SK-N-SH (cell line): ENCODE measurements at regions not wholly inside any gene's neighbourhood (a gene's known extent, or its start where the extent isn't known, plus 50 kb on each side); places are given as distances from the start of the nearest gene placed in this dataset.

Experiments
- CTCF ChIA-PET: fragments of 300-600, 350-600 bp; formaldehyde crosslinking; extraction: SDS; loops from one replicate; lab custom pipeline; 2021; lab: Yijun Ruan, JAX
- POLR2A ChIA-PET: fragments of 350-600 bp; sonication (Branson Sonifier 250); formaldehyde crosslinking; extraction: SDS; loops from one replicate; lab custom pipeline; 2020; ENCODE audit warnings: antibody characterized with exemption, inconsistent platforms; lab: Yijun Ruan, JAX
- DNase-seq: peaks from one replicate; pipeline ENCODE4 v3.0.0; 2012
- H2AFZ ChIP-seq: fragments of 200-600 bp; sonication (generic); 2 replicates; pipeline ENCODE4 v1.8.1; 2016; ENCODE audit warnings: antibody characterized with exemption, mild to moderate bottlenecking, low read depth
- H3F3A ChIP-seq: fragments of 200-600 bp; sonication (generic); replicated peaks from 2 replicates; pipeline ENCODE3; 2016; ENCODE audit warnings: antibody characterized with exemption, mild to moderate bottlenecking; ENCODE audit not compliant: insufficient read depth
- H3K27ac ChIP-seq, 2 experiments: fragments of 200-500 bp in 1 of 2; fragments of 200-600 bp in 1 of 2; sonication (Bioruptor generic) in 1 of 2; sonication (generic), shearing (Covaris generic) in 1 of 2; 2 replicates each; pipeline versions ENCODE4 v1.5.1 to v1.6.1; 2014 to 2016; ENCODE audit warnings: low read depth in 2 of 2, inconsistent platforms in 1 of 2, low read length in 1 of 2, mild to moderate bottlenecking in 1 of 2, mixed read lengths in 1 of 2
- H3K27me3 ChIP-seq: fragments of 200-600 bp; sonication (generic), shearing (Covaris generic); 2 replicates; pipeline ENCODE4 v1.6.1; 2016; ENCODE audit warnings: mixed run types; ENCODE audit not compliant: insufficient read depth
- H3K36me3 ChIP-seq, 2 experiments: fragments of 200-500 bp in 1 of 2; fragments of 200-600 bp in 1 of 2; sonication (Bioruptor generic) in 1 of 2; sonication (generic) in 1 of 2; replicated peaks in 1 of 2; 2 replicates each; pipeline versions ENCODE3 to v1.5.1; 2014 to 2016; ENCODE audit warnings: low read length in 1 of 2, mild to moderate bottlenecking in 1 of 2; ENCODE audit not compliant: insufficient read depth in 2 of 2, control insufficient read depth in 1 of 2
- H3K4me1 ChIP-seq, 2 experiments: fragments of 200-500 bp in 1 of 2; fragments of 200-600 bp in 1 of 2; sonication (Bioruptor generic) in 1 of 2; sonication (generic), shearing (Covaris generic) in 1 of 2; 2 replicates each; pipeline versions ENCODE4 v1.5.1 to v1.6.1; 2014 to 2016; ENCODE audit warnings: low read depth in 1 of 2, low read length in 1 of 2, mixed run types in 1 of 2; ENCODE audit not compliant: insufficient read depth in 2 of 2, control insufficient read depth in 1 of 2
- H3K4me2 ChIP-seq: fragments of 200-600 bp; sonication (generic), shearing (Covaris generic); 2 replicates; pipeline ENCODE4 v1.6.1; 2017; ENCODE audit warnings: mixed run types
- H3K4me3 ChIP-seq, 2 experiments: fragments of 200-500 bp in 1 of 2; fragments of 200-600 bp in 1 of 2; sonication (Bioruptor generic) in 1 of 2; sonication (generic), shearing (Covaris generic) in 1 of 2; 2 replicates each; pipeline versions ENCODE4 v1.5.1 to v1.8.1; 2014 to 2016; ENCODE audit warnings: low read depth in 2 of 2, inconsistent platforms in 1 of 2, low read length in 1 of 2, mild to moderate bottlenecking in 1 of 2, mixed read lengths in 1 of 2, moderate library complexity in 1 of 2
- H3K79me2 ChIP-seq: fragments of 200-600 bp; sonication (generic); 2 replicates; pipeline ENCODE4 v1.8.1; 2017; ENCODE audit warnings: mild to moderate bottlenecking; ENCODE audit not compliant: insufficient read depth
- H3K9ac ChIP-seq: fragments of 200-600 bp; sonication (generic); 2 replicates; pipeline ENCODE4 v1.6.1; 2017; ENCODE audit warnings: mixed run types
- H3K9me2 ChIP-seq: fragments of 200-600 bp; sonication (generic); 2 replicates; pipeline ENCODE4 v1.6.1; 2017; ENCODE audit warnings: mixed run types
- H3K9me3 ChIP-seq: fragments of 200-600 bp; sonication (generic); 2 replicates; pipeline ENCODE4 v1.6.1; 2017; ENCODE audit warnings: mixed run types, mild to moderate bottlenecking, moderate library complexity
- H4K20me1 ChIP-seq: fragments of 200-600 bp; sonication (generic); 2 replicates; pipeline ENCODE4 v1.6.1; 2017; ENCODE audit warnings: mild to moderate bottlenecking, mixed run types; ENCODE audit not compliant: insufficient read depth
- CHD2 ChIP-seq: fragments of 150-350 bp; IDR thresholded peaks from 2 replicates; pipeline ENCODE4 v1.6.1; 2018; ENCODE audit warnings: low read length; ENCODE audit not compliant: partially characterized antibody
- CTCF ChIP-seq: fragments of 200-600 bp; sonication (generic); IDR thresholded peaks from 2 replicates; pipeline ENCODE4 v1.6.1; 2017; ENCODE audit warnings: antibody characterized with exemption, mild to moderate bottlenecking, moderate library complexity
- ELF1 ChIP-seq: IDR thresholded peaks from 2 replicates; pipeline ENCODE4 v1.4.0; 2012
- EZH2phosphoT487 ChIP-seq: fragments of 200-600 bp; sonication (generic); IDR thresholded peaks from 2 replicates; pipeline ENCODE4 v1.6.1; 2017; ENCODE audit warnings: low read depth, mixed run types, mild to moderate bottlenecking, antibody characterized with exemption, moderate library complexity, borderline replicate concordance
- FOSL2 ChIP-seq: IDR thresholded peaks from 2 replicates; pipeline ENCODE4 v1.4.0; 2012; ENCODE audit warnings: low read depth, mild to moderate bottlenecking, moderate library complexity, borderline replicate concordance
- FOXM1 ChIP-seq: IDR thresholded peaks from 2 replicates; pipeline ENCODE4 v1.4.0; 2012; ENCODE audit warnings: low read depth, mild to moderate bottlenecking
- JUND ChIP-seq: IDR thresholded peaks from 2 replicates; pipeline ENCODE4 v1.4.0; 2012
- MAX ChIP-seq: IDR thresholded peaks from 2 replicates; pipeline ENCODE4 v1.4.0; 2012; ENCODE audit warnings: low read depth
- MEF2A ChIP-seq: IDR thresholded peaks from 2 replicates; pipeline ENCODE4 v1.4.0; 2012; ENCODE audit warnings: low read depth, borderline replicate concordance
- NFIC ChIP-seq: IDR thresholded peaks from 2 replicates; pipeline ENCODE4 v1.4.0; 2012; ENCODE audit warnings: borderline replicate concordance
- RCOR1 ChIP-seq: fragments of 150-350 bp; IDR thresholded peaks from 2 replicates; pipeline ENCODE4 v1.6.1; 2017; ENCODE audit warnings: antibody characterized with exemption, low read length
- RFX5 ChIP-seq: IDR thresholded peaks from 2 replicates; pipeline ENCODE4 v1.6.1; 2012; ENCODE audit warnings: mild to moderate bottlenecking, improper control_type of control experiment, low read length
- RXRA ChIP-seq: IDR thresholded peaks from 2 replicates; pipeline ENCODE4 v1.4.0; 2012; ENCODE audit warnings: low read depth, mild to moderate bottlenecking, borderline replicate concordance
- SMC3 ChIP-seq: IDR thresholded peaks from 2 replicates; pipeline ENCODE4 v1.6.1; 2012; ENCODE audit warnings: low read depth, low read length, improper control_type of control experiment
- TEAD4 ChIP-seq: IDR thresholded peaks from 2 replicates; pipeline ENCODE4 v1.4.0; 2012; ENCODE audit warnings: mild to moderate bottlenecking, borderline replicate concordance; ENCODE audit not compliant: insufficient read depth
- USF1 ChIP-seq: IDR thresholded peaks from 2 replicates; pipeline ENCODE4 v1.4.0; 2012; ENCODE audit warnings: low read depth, borderline replicate concordance
- YY1 ChIP-seq: IDR thresholded peaks from 2 replicates; pipeline ENCODE4 v1.4.0; 2012; ENCODE audit warnings: low read depth, mild to moderate bottlenecking
- WGBS: methylation state at CpG from one replicate; pipeline ENCODE4 v1.1.6; 2017; ENCODE audit warnings: low lambda C conversion rate; 5-methylcytosine and 5-hydroxymethylcytosine counted together
- TF ChIP-seq, protein P1 (sequence below): IDR thresholded peaks from 2 replicates; pipeline ENCODE4 v1.6.1; 2012; ENCODE audit warnings: mild to moderate bottlenecking, low read depth, low read length, moderate library complexity

DNA sequence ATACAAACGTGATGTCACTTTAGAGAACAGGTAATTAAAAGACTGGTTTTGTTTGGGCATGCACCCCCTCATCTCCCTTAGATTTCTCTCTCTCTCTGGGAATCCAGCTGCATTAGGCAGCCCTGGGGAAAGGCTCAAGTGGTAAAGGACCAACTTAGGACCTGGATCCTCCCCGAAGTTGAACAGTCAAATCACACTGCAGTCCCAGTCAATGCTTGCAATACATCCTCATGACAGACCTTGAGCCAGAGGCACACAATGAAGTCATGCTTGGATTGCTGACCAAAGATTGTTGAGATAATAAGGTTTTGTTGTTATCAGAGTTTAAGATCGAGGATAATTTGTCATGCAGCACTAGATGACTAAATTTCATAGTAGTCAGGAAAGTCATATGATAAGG, 1285.8 kb upstream of the NCAM2 start:
- no peak for DNase-seq
- CTCF ChIA-PET, result no interaction called here
- H2AFZ ChIP-seq, result no peak overlapping the region
- TF ChIP-seq USF1 (no peak), FOSL2 (no peak), CHD2 (no peak), EZH2phosphoT487 (no peak), YY1 (no peak), JUND (no peak), MEF2A (no peak)
- no peak overlapping the region for H3K9ac ChIP-seq
- H3K79me2 ChIP-seq, result no peaks in the 10 kb centered on the region
- no peaks in the 10 kb centered on the region for H3K27me3 ChIP-seq
- WGBS, result 0% methylated on average over 3 of the region's 3 CpGs
- POLR2A ChIA-PET, result no interaction called here
- H3K4me3 ChIP-seq, result no peak overlapping the region
- no peaks in the 10 kb centered on the region for H4K20me1 ChIP-seq
- H3K36me3 ChIP-seq, result no peaks in the 10 kb centered on the region
- no peaks in the 10 kb centered on the region for H3K9me2 ChIP-seq
- no peaks in the 10 kb centered on the region; the same call in 1 of the 2 replicates for H3K9me3 ChIP-seq
- H3K4me2 ChIP-seq, result no peak overlapping the region
- H3F3A ChIP-seq, result no peaks in the 10 kb centered on the region
- no peaks in the 10 kb centered on the region for H3K4me1 ChIP-seq
- H3K27ac ChIP-seq, result no peak overlapping the region

- no peaks in the 10 kb centered on the region for H3K79me2 ChIP-seq
- no peak overlapping the region for H3K27ac ChIP-seq
- H3K27me3 ChIP-seq, result no peaks in the 10 kb centered on the region
- H3K9me3 ChIP-seq, result no peaks in the 10 kb centered on the region; the same call in 1 of the 2 replicates
- H4K20me1 ChIP-seq, result no peaks in the 10 kb centered on the region
- CTCF ChIA-PET, result interaction anchor here (0.8 kb wide), 1 partner anchor 11 kb away, joined by 3 read pairs; no protein-coding TSS in a partner anchor
- POLR2A ChIA-PET, result no interaction called here
- TF ChIP-seq FOXM1 (no peak), RCOR1 (no peak), RFX5 (no peak), RXRA (no peak), ELF1 (no peak), TEAD4 (no peak), CTCF (no peak), MAX (no peak), NFIC (no peak), USF1 (no peak), FOSL2 (no peak), SMC3 (no peak)
- TF ChIP-seq, protein P1, sequence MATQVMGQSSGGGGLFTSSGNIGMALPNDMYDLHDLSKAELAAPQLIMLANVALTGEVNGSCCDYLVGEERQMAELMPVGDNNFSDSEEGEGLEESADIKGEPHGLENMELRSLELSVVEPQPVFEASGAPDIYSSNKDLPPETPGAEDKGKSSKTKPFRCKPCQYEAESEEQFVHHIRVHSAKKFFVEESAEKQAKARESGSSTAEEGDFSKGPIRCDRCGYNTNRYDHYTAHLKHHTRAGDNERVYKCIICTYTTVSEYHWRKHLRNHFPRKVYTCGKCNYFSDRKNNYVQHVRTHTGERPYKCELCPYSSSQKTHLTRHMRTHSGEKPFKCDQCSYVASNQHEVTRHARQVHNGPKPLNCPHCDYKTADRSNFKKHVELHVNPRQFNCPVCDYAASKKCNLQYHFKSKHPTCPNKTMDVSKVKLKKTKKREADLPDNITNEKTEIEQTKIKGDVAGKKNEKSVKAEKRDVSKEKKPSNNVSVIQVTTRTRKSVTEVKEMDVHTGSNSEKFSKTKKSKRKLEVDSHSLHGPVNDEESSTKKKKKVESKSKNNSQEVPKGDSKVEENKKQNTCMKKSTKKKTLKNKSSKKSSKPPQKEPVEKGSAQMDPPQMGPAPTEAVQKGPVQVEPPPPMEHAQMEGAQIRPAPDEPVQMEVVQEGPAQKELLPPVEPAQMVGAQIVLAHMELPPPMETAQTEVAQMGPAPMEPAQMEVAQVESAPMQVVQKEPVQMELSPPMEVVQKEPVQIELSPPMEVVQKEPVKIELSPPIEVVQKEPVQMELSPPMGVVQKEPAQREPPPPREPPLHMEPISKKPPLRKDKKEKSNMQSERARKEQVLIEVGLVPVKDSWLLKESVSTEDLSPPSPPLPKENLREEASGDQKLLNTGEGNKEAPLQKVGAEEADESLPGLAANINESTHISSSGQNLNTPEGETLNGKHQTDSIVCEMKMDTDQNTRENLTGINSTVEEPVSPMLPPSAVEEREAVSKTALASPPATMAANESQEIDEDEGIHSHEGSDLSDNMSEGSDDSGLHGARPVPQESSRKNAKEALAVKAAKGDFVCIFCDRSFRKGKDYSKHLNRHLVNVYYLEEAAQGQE, result no peak
- H3F3A ChIP-seq, result no peaks in the 10 kb centered on the region
- H3K36me3 ChIP-seq, result no peaks in the 10 kb centered on the region
- H3K9me2 ChIP-seq, result no peaks in the 10 kb centered on the region
- no peaks in the 10 kb centered on the region for H3K4me1 ChIP-seq
- H3K4me3 ChIP-seq, result no peak overlapping the region
- DNase-seq, result no peak
- no peak overlapping the region for H3K9ac ChIP-seq
- no peak overlapping the region for H2AFZ ChIP-seq
- no peak overlapping the region for H3K4me2 ChIP-seq
These were observed 1284.9 kb upstream of the NCAM2 start for GRCh38 chr21:19713313-19713712.
